SU-DHL-6 (cell line): ENCODE measurements at regions not wholly inside any gene's neighbourhood (a gene's known extent, or its start where the extent isn't known, plus 50 kb on each side); places are given as distances from the start of the nearest gene placed in this dataset.

Experiments
- H2AFZ ChIP-seq: fragments of 200-600 bp; sonication (generic); 2 replicates; pipeline ENCODE4 v1.6.1; 2014; ENCODE audit warnings: low read depth, mild to moderate bottlenecking, moderate library complexity, mixed read lengths, antibody characterized with exemption, low read length; ENCODE audit not compliant: severe bottlenecking
- H3F3A ChIP-seq: fragments of 200-600 bp; shearing (Covaris generic); 2 replicates; pipeline ENCODE4 v1.6.0; 2016; ENCODE audit warnings: antibody characterized with exemption, mild to moderate bottlenecking; ENCODE audit not compliant: insufficient read depth
- H3K27ac ChIP-seq: fragments of 200-600 bp; sonication (generic); 2 replicates; pipeline ENCODE4 v1.5.1; 2016; ENCODE audit warnings: low read depth, mild to moderate bottlenecking, low read length, moderate library complexity, mixed read lengths
- H3K27me3 ChIP-seq: fragments of 200-600 bp; sonication (generic), shearing (Covaris generic); 2 replicates; pipeline ENCODE4 v1.6.0; 2014; ENCODE audit warnings: mild to moderate bottlenecking, low read length
- H3K36me3 ChIP-seq: fragments of 200-600 bp; sonication (generic); 2 replicates; pipeline ENCODE4 v1.6.1; 2014; ENCODE audit warnings: mild to moderate bottlenecking, low read length, mixed read lengths
- H3K4me2 ChIP-seq: fragments of 300-600, 200-600 bp; shearing (Covaris generic), sonication (generic); 2 replicates; pipeline ENCODE4 v1.6.0; 2014; ENCODE audit warnings: low read length, low read depth, mild to moderate bottlenecking; ENCODE audit not compliant: poor library complexity, severe bottlenecking
- H3K4me3 ChIP-seq: fragments of 200-600 bp; sonication (generic); 2 replicates; pipeline ENCODE4 v1.5.1; 2014; ENCODE audit warnings: antibody characterized with exemption, low read length, mild to moderate bottlenecking, mixed read lengths; ENCODE audit not compliant: insufficient read depth, poor library complexity, severe bottlenecking
- H3K79me2 ChIP-seq: fragments of 200-600 bp; sonication (generic); 2 replicates; pipeline ENCODE4 v1.6.1; 2014; ENCODE audit warnings: mild to moderate bottlenecking, low read length, moderate library complexity; ENCODE audit not compliant: insufficient read depth
- H3K9ac ChIP-seq: fragments of 200-600 bp; sonication (generic); 2 replicates; pipeline ENCODE4 v1.7.0; 2014; ENCODE audit warnings: mild to moderate bottlenecking, low read length
- H3K9me2 ChIP-seq: fragments of 200-600 bp; sonication (generic); replicated peaks from 2 replicates; pipeline ENCODE4 v1.6.1; 2014; ENCODE audit warnings: low read length; ENCODE audit not compliant: insufficient read depth
- H3K9me3 ChIP-seq: fragments of 200-600 bp; sonication (generic); 2 replicates; pipeline ENCODE4 v1.6.1; 2014; ENCODE audit warnings: low read length, mixed read lengths; ENCODE audit not compliant: insufficient read depth
- H4K20me1 ChIP-seq: fragments of 200-600 bp; sonication (generic); 2 replicates; pipeline ENCODE4 v1.6.1; 2014; ENCODE audit warnings: low read depth, mild to moderate bottlenecking, antibody characterized with exemption, low read length, moderate library complexity, mixed read lengths
- EZH2phosphoT487 ChIP-seq: fragments of 200-600 bp; sonication (generic), shearing (Covaris generic); conservative IDR thresholded peaks from 2 replicates; pipeline ENCODE4 v1.6.1; 2018; ENCODE audit warnings: mild to moderate bottlenecking, antibody characterized with exemption, low read length, moderate library complexity, mixed read lengths
- TF ChIP-seq, protein P1 (sequence below): fragments of 200-600 bp; sonication (generic); IDR thresholded peaks from one replicate; pipeline ENCODE4 v1.5.1; 2017; ENCODE audit warnings: antibody characterized with exemption, mild to moderate bottlenecking, low read length, moderate library complexity; ENCODE audit not compliant: insufficient read depth, poor library complexity, severe bottlenecking

DNA sequence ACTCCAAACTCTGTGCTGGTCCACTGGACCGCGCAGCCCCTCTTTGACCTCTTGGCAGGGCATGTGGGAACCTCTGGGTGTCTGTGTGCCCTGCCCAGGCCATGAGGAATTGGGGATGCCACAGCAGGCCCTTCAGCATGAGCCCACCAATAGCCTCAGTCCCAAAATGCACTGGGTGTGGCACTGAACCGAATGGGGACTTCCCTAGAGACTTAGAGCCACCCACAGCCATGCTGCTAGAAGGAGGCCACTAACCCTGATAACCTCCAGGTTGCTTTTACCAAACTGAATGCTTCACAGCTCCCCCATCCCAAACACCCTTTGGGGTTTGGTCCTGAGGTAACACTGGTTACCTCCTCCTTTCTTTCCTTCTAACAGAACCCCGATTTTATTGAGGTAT lies 302.7 kb downstream of the PIK3R1 start:
- no peaks in the 10 kb centered on the region for H3K79me2 ChIP-seq
- no peaks in the 10 kb centered on the region for H3K36me3 ChIP-seq
- H3F3A ChIP-seq = no peaks in the 10 kb centered on the region
- H3K9me3 ChIP-seq = no peaks in the 10 kb centered on the region
- H2AFZ ChIP-seq = no peak overlapping the region
- H3K4me2 ChIP-seq = no peak overlapping the region
- H4K20me1 ChIP-seq = no peaks in the 10 kb centered on the region
- H3K27me3 ChIP-seq = no peaks in the 10 kb centered on the region
- no peak for TF ChIP-seq EZH2phosphoT487
- TF ChIP-seq, protein P1, sequence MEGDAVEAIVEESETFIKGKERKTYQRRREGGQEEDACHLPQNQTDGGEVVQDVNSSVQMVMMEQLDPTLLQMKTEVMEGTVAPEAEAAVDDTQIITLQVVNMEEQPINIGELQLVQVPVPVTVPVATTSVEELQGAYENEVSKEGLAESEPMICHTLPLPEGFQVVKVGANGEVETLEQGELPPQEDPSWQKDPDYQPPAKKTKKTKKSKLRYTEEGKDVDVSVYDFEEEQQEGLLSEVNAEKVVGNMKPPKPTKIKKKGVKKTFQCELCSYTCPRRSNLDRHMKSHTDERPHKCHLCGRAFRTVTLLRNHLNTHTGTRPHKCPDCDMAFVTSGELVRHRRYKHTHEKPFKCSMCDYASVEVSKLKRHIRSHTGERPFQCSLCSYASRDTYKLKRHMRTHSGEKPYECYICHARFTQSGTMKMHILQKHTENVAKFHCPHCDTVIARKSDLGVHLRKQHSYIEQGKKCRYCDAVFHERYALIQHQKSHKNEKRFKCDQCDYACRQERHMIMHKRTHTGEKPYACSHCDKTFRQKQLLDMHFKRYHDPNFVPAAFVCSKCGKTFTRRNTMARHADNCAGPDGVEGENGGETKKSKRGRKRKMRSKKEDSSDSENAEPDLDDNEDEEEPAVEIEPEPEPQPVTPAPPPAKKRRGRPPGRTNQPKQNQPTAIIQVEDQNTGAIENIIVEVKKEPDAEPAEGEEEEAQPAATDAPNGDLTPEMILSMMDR = no peak
- no peak overlapping the region for H3K9ac ChIP-seq
- no peak overlapping the region for H3K27ac ChIP-seq
- H3K4me3 ChIP-seq = no peak overlapping the region
- H3K9me2 ChIP-seq = no peaks in the 10 kb centered on the region

DNA sequence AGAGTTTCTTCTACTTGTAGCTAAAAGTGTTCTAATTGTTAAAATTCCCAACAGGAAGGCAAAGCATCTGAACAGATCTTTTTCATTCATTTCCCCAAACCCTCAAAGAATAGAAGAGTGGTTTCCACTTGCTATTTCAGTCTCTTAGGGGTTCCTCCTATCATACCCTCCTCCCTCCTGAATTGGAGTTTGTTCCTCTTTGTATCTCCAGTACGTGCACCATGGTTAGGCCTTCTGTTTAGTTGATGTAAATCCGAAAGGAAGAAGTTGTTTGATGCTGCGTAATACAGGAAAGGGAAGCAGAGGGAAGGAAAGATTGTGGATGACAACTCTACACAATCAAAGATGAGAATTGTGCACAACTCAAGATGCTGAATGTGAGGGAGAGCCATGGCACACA lies 303.6 kb downstream of the PIK3R1 start:
- H3K4me3 ChIP-seq = no peak overlapping the region
- no peaks in the 10 kb centered on the region for H3K9me2 ChIP-seq

GRCh38 chr5:68521776-68522175 lies 306.2 kb downstream of the PIK3R1 start:
- no peak for TF ChIP-seq EZH2phosphoT487
- TF ChIP-seq, protein P1 = no peak
- Histone ChIP-seq H3K27ac (no peak overlapping the region), H2AFZ (no peak overlapping the region), H3F3A (no peaks in the 10 kb centered on the region), H3K9me3 (no peaks in the 10 kb centered on the region), H3K9ac (no peak overlapping the region), H3K79me2 (no peaks in the 10 kb centered on the region), H4K20me1 (no peaks in the 10 kb centered on the region), H3K9me2 (no peaks in the 10 kb centered on the region), H3K27me3 (no peaks in the 10 kb centered on the region), H3K4me3 (no peak overlapping the region), H3K36me3 (no peaks in the 10 kb centered on the region), H3K4me2 (no peak overlapping the region)

More for the DNA sequence above, 303.6 kb downstream of the PIK3R1 start:
- Histone ChIP-seq H3K36me3 (no peaks in the 10 kb centered on the region), H2AFZ (no peak overlapping the region), H4K20me1 (no peaks in the 10 kb centered on the region), H3K4me2 (no peak overlapping the region), H3F3A (no peaks in the 10 kb centered on the region), H3K9ac (no peak overlapping the region), H3K79me2 (no peaks in the 10 kb centered on the region), H3K27me3 (no peaks in the 10 kb centered on the region), H3K9me3 (no peaks in the 10 kb centered on the region), H3K27ac (no peak overlapping the region)
- TF ChIP-seq, protein P1 = no peak
- no peak for TF ChIP-seq EZH2phosphoT487

GRCh38 chr5:68522863-68523262 lies 307.3 kb downstream of the PIK3R1 start:
- Histone ChIP-seq H3K79me2 (no peaks in the 10 kb centered on the region), H3F3A (no peaks in the 10 kb centered on the region), H3K9ac (no peak overlapping the region), H3K9me3 (no peaks in the 10 kb centered on the region), H3K27me3 (no peaks in the 10 kb centered on the region), H3K27ac (no peak overlapping the region), H3K4me2 (no peak overlapping the region), H3K36me3 (no peaks in the 10 kb centered on the region), H4K20me1 (no peaks in the 10 kb centered on the region), H3K4me3 (no peak overlapping the region), H3K9me2 (no peaks in the 10 kb centered on the region), H2AFZ (no peak overlapping the region)
- TF ChIP-seq, protein P1 = no peak
- TF ChIP-seq EZH2phosphoT487 = no peak
